IMR-90 (cell line): ENCODE measurements at regions not wholly inside any gene's neighbourhood (a gene's known extent, or its start where the extent isn't known, plus 50 kb on each side); places are given as distances from the start of the nearest gene placed in this dataset.
A peak's percentile ranks its signal among the peaks of the same experiment; 100 is the strongest.

ENCODE experiments used
- ATAC-seq: fragments of 200-7000 bp; cut with Tn5 transposase; 2 replicates; pipeline ENCODE4 v1.9.1; 2020; ENCODE audit warnings: low read depth, mild to moderate bottlenecking, moderate library complexity
- BruUV-seq: library from RNA; stranded (reverse); fragments of 400-500 nt; replicated peaks from 2 replicates; lab custom pipeline; 2021; lab: Mats Ljungman, UMichigan
- CTCF ChIA-PET: fragments of 300-600 bp; formaldehyde crosslinking; extraction: SDS; loops from one replicate; lab custom pipeline; 2021; ENCODE audit warnings: antibody characterized with exemption; lab: Yijun Ruan, JAX
- POLR2A ChIA-PET: fragments of 300-600 bp; sonication (Branson Sonifier 250); formaldehyde crosslinking; loops from one replicate; lab custom pipeline; 2022; ENCODE audit warnings: antibody characterized with exemption; ENCODE audit not compliant: unreplicated experiment; lab: Charles Lee
- DNase-seq: peaks from one replicate; pipeline ENCODE4 v3.0.0; 2013
- H2AFZ ChIP-seq: replicated peaks from 2 replicates; pipeline ENCODE3; 2013; ENCODE audit warnings: low read length, mild to moderate bottlenecking; ENCODE audit not compliant: poor library complexity
- H2AK5ac ChIP-seq: 2 replicates; pipeline ENCODE4 v1.6.1; 2013; ENCODE audit warnings: low read depth, low read length, inconsistent platforms
- H2AK9ac ChIP-seq: replicated peaks from 2 replicates; pipeline ENCODE3; 2013; ENCODE audit warnings: mild to moderate bottlenecking, low read depth, low read length, moderate library complexity; ENCODE audit not compliant: poor library complexity
- H2BK120ac ChIP-seq: 2 replicates; pipeline ENCODE4 v1.6.1; 2013; ENCODE audit warnings: low read depth, low read length, inconsistent platforms
- H2BK15ac ChIP-seq: 3 replicates; pipeline ENCODE4 v1.6.1; 2013; ENCODE audit warnings: low read depth, low read length, inconsistent platforms
- H2BK20ac ChIP-seq: 2 replicates; pipeline ENCODE4 v1.6.1; 2013; ENCODE audit warnings: low read depth, mild to moderate bottlenecking, inconsistent platforms, low read length, moderate library complexity
- H2BK5ac ChIP-seq: 2 replicates; pipeline ENCODE4 v1.6.1; 2013; ENCODE audit warnings: mild to moderate bottlenecking, low read depth, low read length, inconsistent platforms; ENCODE audit not compliant: poor library complexity, severe bottlenecking
- H3K14ac ChIP-seq: replicated peaks from 2 replicates; pipeline ENCODE4 v1.6.1; 2013; ENCODE audit warnings: low read depth, low read length, inconsistent platforms
- H3K18ac ChIP-seq: 2 replicates; pipeline ENCODE4 v1.6.1; 2013; ENCODE audit warnings: low read depth, low read length, control low read depth
- H3K23ac ChIP-seq: 2 replicates; pipeline ENCODE4 v1.6.1; 2013; ENCODE audit warnings: low read depth, low read length, inconsistent platforms
- H3K27ac ChIP-seq: 2 replicates; pipeline ENCODE4 v1.5.1; 2013; ENCODE audit warnings: mild to moderate bottlenecking, control low read depth, low read length; ENCODE audit not compliant: insufficient read depth
- H3K27me3 ChIP-seq: 2 replicates; pipeline ENCODE4 v1.6.1; 2013; ENCODE audit warnings: low read length; ENCODE audit not compliant: control insufficient read depth, insufficient read depth
- H3K36me3 ChIP-seq: 2 replicates; pipeline ENCODE4 v1.6.1; 2013; ENCODE audit warnings: low read length, mixed read lengths; ENCODE audit not compliant: control insufficient read depth, insufficient read depth
- H3K4ac ChIP-seq: 2 replicates; pipeline ENCODE4 v1.6.1; 2013; ENCODE audit warnings: low read depth, low read length, inconsistent platforms
- H3K4me1 ChIP-seq: 2 replicates; pipeline ENCODE4 v1.6.1; 2013; ENCODE audit warnings: low read length, mixed read lengths; ENCODE audit not compliant: control insufficient read depth, insufficient read depth
- H3K4me2 ChIP-seq: 2 replicates; pipeline ENCODE4 v1.6.1; 2013; ENCODE audit warnings: low read depth, mild to moderate bottlenecking, control low read depth, low read length, moderate library complexity
- H3K4me3 ChIP-seq: 2 replicates; pipeline ENCODE4 v1.5.1; 2013; ENCODE audit warnings: low read depth, mild to moderate bottlenecking, control low read depth, low read length, moderate library complexity; ENCODE audit not compliant: insufficient read depth
- H3K56ac ChIP-seq: 2 replicates; pipeline ENCODE4 v1.6.1; 2013; ENCODE audit warnings: low read length, inconsistent platforms; ENCODE audit not compliant: insufficient read depth; ENCODE audit errors: extremely low read depth
- H3K79me1 ChIP-seq, 2 experiments: 2 replicates each; pipeline ENCODE4 v1.6.1; 2013; ENCODE audit warnings: low read length in 2 of 2, inconsistent platforms in 1 of 2, low read depth in 1 of 2
- H3K9ac ChIP-seq: 2 replicates; pipeline ENCODE4 v1.6.1; 2013; ENCODE audit warnings: low read depth, low read length, control low read depth
- H3K9me1 ChIP-seq: 2 replicates; pipeline ENCODE4 v1.6.1; 2013; ENCODE audit warnings: low read length, inconsistent platforms; ENCODE audit not compliant: insufficient read depth
- H3K9me3 ChIP-seq: 2 replicates; pipeline ENCODE4 v1.6.1; 2013; ENCODE audit warnings: low read length; ENCODE audit not compliant: control insufficient read depth, insufficient read depth
- H4K20me1 ChIP-seq: 2 replicates; pipeline ENCODE4 v1.6.1; 2013; ENCODE audit warnings: low read length, inconsistent platforms; ENCODE audit not compliant: insufficient read depth
- H4K5ac ChIP-seq: 2 replicates; pipeline ENCODE4 v1.6.1; 2013; ENCODE audit warnings: mild to moderate bottlenecking, low read depth, low read length, control low read depth
- H4K8ac ChIP-seq, 2 experiments: 2 replicates each; pipeline ENCODE4 v1.6.1; 2013; ENCODE audit warnings: low read depth in 2 of 2, low read length in 2 of 2, control low read depth in 1 of 2, inconsistent platforms in 1 of 2
- H4K91ac ChIP-seq: 2 replicates; pipeline ENCODE4 v1.6.1; 2013; ENCODE audit warnings: low read depth, low read length, inconsistent platforms; ENCODE audit not compliant: insufficient read depth
- BHLHE40 ChIP-seq: fragments of 150-350 bp; IDR thresholded peaks from 2 replicates; pipeline ENCODE4 v1.6.1; 2016; ENCODE audit warnings: mild to moderate bottlenecking, low read depth, low read length
- CEBPB ChIP-seq: IDR thresholded peaks from 2 replicates; pipeline ENCODE4 v1.6.1; 2012; ENCODE audit warnings: low read depth, low read length, improper control_type of control experiment
- CHD1 ChIP-seq: IDR thresholded peaks from 2 replicates; pipeline ENCODE4 v1.6.1; 2012; ENCODE audit warnings: low read depth, low read length, improper control_type of control experiment
- CTCF ChIP-seq: conservative IDR thresholded peaks from 2 replicates; pipeline ENCODE4 v1.5.1; 2012; ENCODE audit warnings: mild to moderate bottlenecking, low read depth, low read length, improper control_type of control experiment
- ELK1 ChIP-seq: fragments of 150-350 bp; IDR thresholded peaks from 2 replicates; pipeline ENCODE4 v1.6.1; 2016; ENCODE audit warnings: low read depth, mild to moderate bottlenecking, low read length, moderate library complexity, borderline replicate concordance
- FOS ChIP-seq: fragments of 150-350 bp; IDR thresholded peaks from 2 replicates; pipeline ENCODE4 v1.6.1; 2016; ENCODE audit warnings: low read depth, low read length
- MAFK ChIP-seq: IDR thresholded peaks from 2 replicates; pipeline ENCODE4 v1.6.1; 2012; ENCODE audit warnings: low read depth, low read length, improper control_type of control experiment
- MAZ ChIP-seq: IDR thresholded peaks from 2 replicates; pipeline ENCODE4 v1.6.1; 2012; ENCODE audit warnings: low read depth, mild to moderate bottlenecking, low read length, improper control_type of control experiment, moderate library complexity, borderline replicate concordance
- NFE2L2 ChIP-seq: fragments of 150-350 bp; IDR thresholded peaks from 2 replicates; pipeline ENCODE4 v1.6.1; 2016; ENCODE audit warnings: low read depth, mild to moderate bottlenecking, low read length
- POLR2A ChIP-seq: IDR thresholded peaks from 2 replicates; pipeline ENCODE4 v1.6.1; 2012; ENCODE audit warnings: mild to moderate bottlenecking, low read depth, low read length
- RAD21 ChIP-seq: IDR thresholded peaks from 2 replicates; pipeline ENCODE4 v1.6.1; 2012; ENCODE audit warnings: low read length, improper control_type of control experiment
- RCOR1 ChIP-seq: IDR thresholded peaks from 2 replicates; pipeline ENCODE4 v1.6.1; 2012; ENCODE audit warnings: mild to moderate bottlenecking, low read length, improper control_type of control experiment; ENCODE audit not compliant: insufficient replicate concordance
- RFX5 ChIP-seq: IDR thresholded peaks from 2 replicates; pipeline ENCODE4 v1.8.0; 2012; ENCODE audit warnings: low read depth, mild to moderate bottlenecking, low read length, moderate library complexity
- SMC3 ChIP-seq: fragments of 150-350 bp; IDR thresholded peaks from 2 replicates; pipeline ENCODE4 v1.6.1; 2016; ENCODE audit warnings: low read depth, mild to moderate bottlenecking, antibody characterized with exemption, low read length, moderate library complexity
- USF2 ChIP-seq: fragments of 150-350 bp; IDR thresholded peaks from 2 replicates; pipeline ENCODE4 v1.6.1; 2017; ENCODE audit warnings: mild to moderate bottlenecking, antibody characterized with exemption, low read length, low read depth
- WGBS, 2 experiments: methylation state at CpG; one replicate each; pipeline versions ENCODE4 v1.1.5 to v1.1.7; 2013; ENCODE audit warnings: missing lambda C conversion rate in 2 of 2; ENCODE audit not compliant: insufficient read length in 1 of 2; ENCODE audit errors: extremely low coverage in 2 of 2; 5-methylcytosine and 5-hydroxymethylcytosine counted together
- dilution Hi-C: fragments of 300-500 bp; cut with HindIII; formaldehyde crosslinking; loops from one replicate; pipeline ENCODE4 v1.14.3; 2018; ENCODE audit warnings: low sequenced_read_pairs; ENCODE audit not compliant: unreplicated experiment
- in situ Hi-C: fragments of 300-500 bp; cut with MboI; formaldehyde crosslinking; loops from 3 replicates; pipeline ENCODE4 v1.14.3; 2019; ENCODE audit warnings: low sequenced_read_pairs, inconsistent platforms, mixed read lengths
- intact Hi-C: fragments of 100-400 bp; cut with micrococcal nuclease; formaldehyde crosslinking; loops from 2 replicates; pipeline ENCODE4 v1.10.0; 2022

GRCh38 chr1:234769986-234770795 is 160.2 kb upstream of the IRF2BP2 start:
- ATAC-seq (no peak), DNase-seq (no peak)
- Histone ChIP-seq H4K20me1 (no peaks in the 10 kb centered on the region), H3K79me1 (no peaks in the 10 kb centered on the region), H3K4me3 (no peak overlapping the region), H3K36me3 (no peaks in the 10 kb centered on the region), H3K18ac (no peak overlapping the region), H4K5ac (no peak overlapping the region), H3K23ac (no peak overlapping the region), H2BK120ac (peak overlapping the region; percentile 46; the same call in 1 of the 2 replicates), H3K14ac (peak overlapping the region; percentile 45), H3K56ac (no peak overlapping the region), H3K27ac (no peak overlapping the region), H2BK5ac (no peak overlapping the region), H2BK15ac (peak overlapping the region; percentile 24; the same call in 1 of the 3 replicates), H2AK9ac (no peak overlapping the region), H2AFZ (no peak overlapping the region), H4K8ac (no peak overlapping the region), H4K91ac (peak overlapping the region; percentile 4; the same call in 1 of the 2 replicates), H2BK20ac (peak overlapping the region; percentile 37), H3K9me3 (peaks cover 2% of the 10 kb centered on the region; the same call in 1 of the 2 replicates), H3K4me2 (no peak overlapping the region), H3K9ac (no peak overlapping the region), H3K4ac (peak overlapping the region; percentile 44), H2AK5ac (peak overlapping the region; percentile 53), H3K4me1 (peaks cover 7% of the 10 kb centered on the region), H3K27me3 (no peaks in the 10 kb centered on the region), H3K9me1 (no peaks in the 10 kb centered on the region)
- in situ Hi-C loops, result loop anchor here (5.0 kb wide), 1 partner anchor 43 kb away; no protein-coding TSS in a partner anchor
- POLR2A ChIA-PET, result no interaction called here
- 90% methylated on average over 8 of the region's 25 CpGs; no CpG with 5 or more reads in 1 of the 2 experiments for WGBS, 2 experiments
- no TSS peak for BruUV-seq
- dilution Hi-C loops, result no loop called here
- intact Hi-C loops, result no loop called here
- CTCF ChIA-PET, result no interaction called here
- TF ChIP-seq USF2 (no peak), ELK1 (no peak), RFX5 (no peak), MAZ (no peak), BHLHE40 (no peak), CTCF (no peak), SMC3 (no peak), RAD21 (no peak), MAFK (no peak), CHD1 (no peak), FOS (no peak), POLR2A (no peak), NFE2L2 (no peak), RCOR1 (no peak), CEBPB (no peak)
